ENCODE measurements at regions not wholly inside any gene's neighbourhood (a gene's known extent, or its start where the extent isn't known, plus 50 kb on each side); places are given as distances from the start of the nearest gene placed in this dataset.

GRCh38 chr3:193943851-193944517 lies 192.0 kb upstream of the HES1 start (continued):
- TF ChIP-seq ZBTB49 (tag by site-specific recombination; IDR thresholded peaks at IDR 0.05; ENCODE audit: low read depth) (no peak), MZF1 (tag by site-specific recombination; IDR thresholded peaks at IDR 0.05; ENCODE audit: borderline replicate concordance) (no peak), REPIN1 (tag by site-specific recombination; IDR thresholded peaks at IDR 0.05; ENCODE audit: low read depth) (no peak), ZNF514 (tag by site-specific recombination; IDR thresholded peaks at IDR 0.05) (no peak), ZNF629 (tag by site-specific recombination; IDR thresholded peaks at IDR 0.05) (no peak), ZNF792 (tag by site-specific recombination; IDR thresholded peaks at IDR 0.05) (no peak), ZNF148 (tag by site-specific recombination; IDR thresholded peaks at IDR 0.05; ENCODE audit: borderline replicate concordance) (no peak), ZNF610 (tag by site-specific recombination; IDR thresholded peaks at IDR 0.05; ENCODE audit: borderline replicate concordance) (no peak), PRDM1 (tag by site-specific recombination; IDR thresholded peaks at IDR 0.05) (no peak)

GRCh38 chr3:193944518-193944884 lies 191.4 kb upstream of the HES1 start:
- CTCF ChIA-PET: no interaction called here
- POLR2A ChIA-PET: no interaction called here
- H3K27ac ChIP-seq (ENCODE audit: extremely low read depth, low read depth, low read length): no peak overlapping the region
- H3K4me3 ChIP-seq (ENCODE audit: low read depth, low read length): no peak overlapping the region
- H3K9me3 ChIP-seq (ENCODE audit: control insufficient read depth, insufficient read depth, low read depth, low read length): no peaks in the 10 kb centered on the region
- no peak for TF ChIP-seq ZBTB10 (tag by site-specific recombination; IDR thresholded peaks at IDR 0.05)
- no peak for TF ChIP-seq ZNF112 (tag by site-specific recombination; IDR thresholded peaks at IDR 0.05)
- no peaks in the 10 kb centered on the region for H3K36me3 ChIP-seq (ENCODE audit: control insufficient read depth in 2 of 2, insufficient read depth in 1 of 2, low read length in 2 of 2)
- H3K4me1 ChIP-seq (ENCODE audit: control insufficient read depth, insufficient read depth, low read length): no peaks in the 10 kb centered on the region

- POLR2A ChIA-PET: no interaction called here
- no peaks in the 10 kb centered on the region for H3K4me1 ChIP-seq (ENCODE audit: control insufficient read depth, insufficient read depth, low read length)
- no peak overlapping the region for H3K27ac ChIP-seq (ENCODE audit: extremely low read depth, low read depth, low read length)
- H3K4me3 ChIP-seq (ENCODE audit: low read depth, low read length): no peak overlapping the region
- TF ChIP-seq ZNF660 (tag by site-specific recombination; IDR thresholded peaks at IDR 0.05) (no peak), ZIC2 (tag by site-specific recombination; IDR thresholded peaks at IDR 0.05) (peak; percentile 44)
- no peaks in the 10 kb centered on the region for H3K9me3 ChIP-seq (ENCODE audit: control insufficient read depth, insufficient read depth, low read depth, low read length)
- CTCF ChIA-PET: no interaction called here
- H3K36me3 ChIP-seq (ENCODE audit: control insufficient read depth in 2 of 2, insufficient read depth in 1 of 2, low read length in 2 of 2): no peaks in the 10 kb centered on the region
Measured at GRCh38 chr3:193945143-193945542, 190.8 kb upstream of the HES1 start.

Data from HEK293 (cell line).